Endothelial cell of umbilical vein (primary cell): ENCODE measurements at regions not wholly inside any gene's neighbourhood (a gene's known extent, or its start where the extent isn't known, plus 50 kb on each side); places are given as distances from the start of the nearest gene placed in this dataset.

Experiments used
- BruUV-seq: library from RNA; stranded (reverse); fragments of 400-500 nt; replicated peaks from 2 replicates; lab custom pipeline; 2021; lab: Mats Ljungman, UMichigan
- CTCF ChIA-PET: fragments of 300-600, 350-600 bp; sonication (Branson Sonifier 250); formaldehyde crosslinking; loops from one replicate; lab custom pipeline; 2021; ENCODE audit warnings: antibody characterized with exemption, inconsistent platforms; lab: Charles Lee
- POLR2A ChIA-PET: fragments of 300-600, 350-600 bp; sonication (Branson Sonifier 250); formaldehyde crosslinking; loops from one replicate; lab custom pipeline; 2021; ENCODE audit warnings: antibody characterized with exemption, inconsistent platforms; lab: Charles Lee
- DNase-seq: peaks from one replicate; pipeline ENCODE4 v3.0.0-alpha.2; 2011; ENCODE audit warnings: low read depth, low spot score
- FAIRE-seq: peaks from 2 replicates; lab custom pipeline; 2011; peaks lifted over from hg19 to GRCh38; lab: Jason Lieb, UNC
- H2AFZ ChIP-seq: 2 replicates; pipeline ENCODE4 v1.6.0; 2012; ENCODE audit warnings: low read depth, low read length, control low read depth, inconsistent platforms
- H3K27ac ChIP-seq: 2 replicates; pipeline ENCODE4 v1.5.1; 2011; ENCODE audit warnings: low read depth, mild to moderate bottlenecking, control low read depth, low read length, moderate library complexity; ENCODE audit not compliant: insufficient read depth
- H3K27me3 ChIP-seq, 2 experiments: 2 replicates each; pipeline versions ENCODE4 v1.6.0 to v1.6.1; 2011; ENCODE audit warnings: low read length in 2 of 2, mixed read lengths in 1 of 2; ENCODE audit not compliant: control insufficient read depth in 2 of 2, insufficient read depth in 2 of 2
- H3K36me3 ChIP-seq, 2 experiments: 2 replicates in 1 of 2; 3 replicates in 1 of 2; pipeline ENCODE4 v1.5.1; 2011; ENCODE audit warnings: low read length in 2 of 2, mild to moderate bottlenecking in 1 of 2, moderate library complexity in 1 of 2; ENCODE audit not compliant: control insufficient read depth in 2 of 2, insufficient read depth in 2 of 2; ENCODE audit errors: extremely low read depth in 1 of 2
- H3K4me1 ChIP-seq: 3 replicates; pipeline ENCODE4 v1.5.1; 2011; ENCODE audit warnings: mild to moderate bottlenecking, low read length; ENCODE audit not compliant: control insufficient read depth, insufficient read depth; ENCODE audit errors: extremely low read depth
- H3K4me2 ChIP-seq: 2 replicates; pipeline ENCODE4 v1.6.1; 2011; ENCODE audit warnings: low read length, control low read depth, mixed read lengths; ENCODE audit not compliant: insufficient read depth
- H3K4me3 ChIP-seq, 3 experiments: fragments of 200-600 bp in 1 of 3; sonication (generic), shearing (Covaris generic) in 1 of 3; replicated peaks in 1 of 3; 2 replicates each; pipeline ENCODE4 v1.5.1; 2011 to 2016; ENCODE audit warnings: control low read depth in 3 of 3, low read length in 3 of 3, mild to moderate bottlenecking in 2 of 3, inconsistent platforms in 1 of 3, low read depth in 1 of 3, moderate library complexity in 1 of 3; ENCODE audit not compliant: insufficient read depth in 1 of 3
- H3K79me2 ChIP-seq: 2 replicates; pipeline ENCODE4 v1.6.0; 2012; ENCODE audit warnings: low read length, inconsistent platforms; ENCODE audit not compliant: control insufficient read depth, insufficient read depth
- H3K9ac ChIP-seq: replicated peaks from 2 replicates; pipeline ENCODE3; 2011; ENCODE audit warnings: low read length, control low read depth; ENCODE audit not compliant: insufficient read depth; ENCODE audit errors: extremely low read depth
- H3K9me1 ChIP-seq: replicated peaks from 3 replicates; pipeline ENCODE4 v1.6.0; 2011; ENCODE audit warnings: mild to moderate bottlenecking, low read length; ENCODE audit not compliant: control insufficient read depth, insufficient read depth; ENCODE audit errors: extremely low read depth
- H3K9me3 ChIP-seq: replicated peaks from 2 replicates; pipeline ENCODE4 v1.5.1; 2012; ENCODE audit warnings: low read length, inconsistent platforms; ENCODE audit not compliant: control insufficient read depth, insufficient read depth
- H4K20me1 ChIP-seq: replicated peaks from 2 replicates; pipeline ENCODE3; 2011; ENCODE audit warnings: mild to moderate bottlenecking, low read length; ENCODE audit not compliant: control insufficient read depth, insufficient read depth; ENCODE audit errors: extremely low read depth
- EZH2 ChIP-seq: IDR thresholded peaks from 2 replicates; pipeline ENCODE4 v1.6.1; 2012; ENCODE audit warnings: borderline replicate concordance, low read depth, mild to moderate bottlenecking, moderate library complexity, low read length, inconsistent platforms; ENCODE audit not compliant: severe bottlenecking
- FOS ChIP-seq: IDR thresholded peaks from 2 replicates; pipeline ENCODE4 v1.6.1; 2011; ENCODE audit warnings: mild to moderate bottlenecking, low read length, moderate library complexity, borderline replicate concordance; ENCODE audit not compliant: insufficient read depth
- GATA2 ChIP-seq: IDR thresholded peaks from 2 replicates; pipeline ENCODE4 v1.7.0; 2011; ENCODE audit warnings: low read depth, mild to moderate bottlenecking, moderate library complexity, mixed read lengths, low read length; ENCODE audit not compliant: insufficient read length, insufficient read depth
- JUN ChIP-seq: IDR thresholded peaks from 2 replicates; pipeline ENCODE4 v1.6.1; 2011; ENCODE audit warnings: borderline replicate concordance, low read depth; ENCODE audit not compliant: insufficient read length, insufficient read depth
- MAX ChIP-seq: IDR thresholded peaks from 2 replicates; pipeline ENCODE4 v1.6.1; 2011; ENCODE audit not compliant: insufficient read depth, insufficient read length
- MYC ChIP-seq: IDR thresholded peaks from one replicate; pipeline ENCODE4 v1.6.1; 2011; ENCODE audit warnings: mild to moderate bottlenecking, low read depth, low read length
- POLR2A ChIP-seq: IDR thresholded peaks from 2 replicates; pipeline ENCODE4 v1.6.1; 2012; ENCODE audit warnings: low read depth, mild to moderate bottlenecking, control low read depth, low read length
- POLR2AphosphoS5 ChIP-seq: IDR thresholded peaks from 2 replicates; pipeline ENCODE4 v1.6.1; 2012; ENCODE audit warnings: low read depth, mild to moderate bottlenecking, control low read depth, low read length, moderate library complexity; ENCODE audit not compliant: insufficient read depth
- dilution Hi-C: fragments of 300-500 bp; cut with MboI; formaldehyde crosslinking; loops from one replicate; pipeline ENCODE4 v1.15.0; 2019; ENCODE audit warnings: low sequenced_read_pairs; ENCODE audit not compliant: extremely low pct_ligation_motif_present
- intact Hi-C: fragments of 100-400 bp; cut with micrococcal nuclease; formaldehyde crosslinking; loops from one replicate; pipeline ENCODE4 v1.10.0; 2022

GRCh38 chr11:69880826-69881445 is 61.7 kb upstream of the FGF3 start:
- Histone ChIP-seq H4K20me1 (no peaks in the 10 kb centered on the region), H3K9me1 (no peaks in the 10 kb centered on the region), H3K36me3 (no peaks in the 10 kb centered on the region), H3K4me2 (no peak overlapping the region), H3K9me3 (no peaks in the 10 kb centered on the region), H3K27ac (no peak overlapping the region), H3K4me1 (no peaks in the 10 kb centered on the region), H3K4me3 (no peak overlapping the region), H3K9ac (no peak overlapping the region), H3K27me3 (peaks cover 0 to 2% of the 10 kb centered on the region in 2 experiments), H3K79me2 (no peaks in the 10 kb centered on the region), H2AFZ (no peak overlapping the region)
- no TSS peak for BruUV-seq
- dilution Hi-C loops: no loop called here
- no peak for TF ChIP-seq MAX
- no peak for TF ChIP-seq MYC
- TF ChIP-seq GATA2: no peak
- no peak for TF ChIP-seq EZH2
- TF ChIP-seq POLR2AphosphoS5: no peak
- TF ChIP-seq POLR2A: no peak
- no peak for TF ChIP-seq FOS
- no peak for TF ChIP-seq JUN
- DNase-seq: no peak
- intact Hi-C loops: no loop called here
- FAIRE-seq: no peak
- ChIA-PET CTCF (interaction anchor here (1.2 to 2.0 kb wide), 2 partner anchors 8 to 9 kb away, joined by 3 to 8 read pairs; no protein-coding TSS in a partner anchor), POLR2A (no interaction called here)
